SK-N-SH (cell line): ENCODE measurements at regions not wholly inside any gene's neighbourhood (a gene's known extent, or its start where the extent isn't known, plus 50 kb on each side); places are given as distances from the start of the nearest gene placed in this dataset.

Source experiments
- CTCF ChIA-PET: fragments of 300-600, 350-600 bp; formaldehyde crosslinking; extraction: SDS; loops from one replicate; lab custom pipeline; 2021; lab: Yijun Ruan, JAX
- POLR2A ChIA-PET: fragments of 350-600 bp; sonication (Branson Sonifier 250); formaldehyde crosslinking; extraction: SDS; loops from one replicate; lab custom pipeline; 2020; ENCODE audit warnings: antibody characterized with exemption, inconsistent platforms; lab: Yijun Ruan, JAX
- DNase-seq: peaks from one replicate; pipeline ENCODE4 v3.0.0; 2012
- H2AFZ ChIP-seq: fragments of 200-600 bp; sonication (generic); 2 replicates; pipeline ENCODE4 v1.8.1; 2016; ENCODE audit warnings: antibody characterized with exemption, mild to moderate bottlenecking, low read depth
- H3F3A ChIP-seq: fragments of 200-600 bp; sonication (generic); replicated peaks from 2 replicates; pipeline ENCODE3; 2016; ENCODE audit warnings: antibody characterized with exemption, mild to moderate bottlenecking; ENCODE audit not compliant: insufficient read depth
- H3K27ac ChIP-seq, 2 experiments: fragments of 200-500 bp in 1 of 2; fragments of 200-600 bp in 1 of 2; sonication (Bioruptor generic) in 1 of 2; sonication (generic), shearing (Covaris generic) in 1 of 2; 2 replicates each; pipeline versions ENCODE4 v1.5.1 to v1.6.1; 2014 to 2016; ENCODE audit warnings: low read depth in 2 of 2, inconsistent platforms in 1 of 2, low read length in 1 of 2, mild to moderate bottlenecking in 1 of 2, mixed read lengths in 1 of 2
- H3K27me3 ChIP-seq: fragments of 200-600 bp; sonication (generic), shearing (Covaris generic); 2 replicates; pipeline ENCODE4 v1.6.1; 2016; ENCODE audit warnings: mixed run types; ENCODE audit not compliant: insufficient read depth
- H3K36me3 ChIP-seq, 2 experiments: fragments of 200-500 bp in 1 of 2; fragments of 200-600 bp in 1 of 2; sonication (Bioruptor generic) in 1 of 2; sonication (generic) in 1 of 2; replicated peaks in 1 of 2; 2 replicates each; pipeline versions ENCODE3 to v1.5.1; 2014 to 2016; ENCODE audit warnings: low read length in 1 of 2, mild to moderate bottlenecking in 1 of 2; ENCODE audit not compliant: insufficient read depth in 2 of 2, control insufficient read depth in 1 of 2
- H3K4me1 ChIP-seq, 2 experiments: fragments of 200-500 bp in 1 of 2; fragments of 200-600 bp in 1 of 2; sonication (Bioruptor generic) in 1 of 2; sonication (generic), shearing (Covaris generic) in 1 of 2; 2 replicates each; pipeline versions ENCODE4 v1.5.1 to v1.6.1; 2014 to 2016; ENCODE audit warnings: low read depth in 1 of 2, low read length in 1 of 2, mixed run types in 1 of 2; ENCODE audit not compliant: insufficient read depth in 2 of 2, control insufficient read depth in 1 of 2
- H3K4me2 ChIP-seq: fragments of 200-600 bp; sonication (generic), shearing (Covaris generic); 2 replicates; pipeline ENCODE4 v1.6.1; 2017; ENCODE audit warnings: mixed run types
- H3K4me3 ChIP-seq, 2 experiments: fragments of 200-500 bp in 1 of 2; fragments of 200-600 bp in 1 of 2; sonication (Bioruptor generic) in 1 of 2; sonication (generic), shearing (Covaris generic) in 1 of 2; 2 replicates each; pipeline versions ENCODE4 v1.5.1 to v1.8.1; 2014 to 2016; ENCODE audit warnings: low read depth in 2 of 2, inconsistent platforms in 1 of 2, low read length in 1 of 2, mild to moderate bottlenecking in 1 of 2, mixed read lengths in 1 of 2, moderate library complexity in 1 of 2
- H3K79me2 ChIP-seq: fragments of 200-600 bp; sonication (generic); 2 replicates; pipeline ENCODE4 v1.8.1; 2017; ENCODE audit warnings: mild to moderate bottlenecking; ENCODE audit not compliant: insufficient read depth
- H3K9ac ChIP-seq: fragments of 200-600 bp; sonication (generic); 2 replicates; pipeline ENCODE4 v1.6.1; 2017; ENCODE audit warnings: mixed run types
- H3K9me2 ChIP-seq: fragments of 200-600 bp; sonication (generic); 2 replicates; pipeline ENCODE4 v1.6.1; 2017; ENCODE audit warnings: mixed run types
- H3K9me3 ChIP-seq: fragments of 200-600 bp; sonication (generic); 2 replicates; pipeline ENCODE4 v1.6.1; 2017; ENCODE audit warnings: mixed run types, mild to moderate bottlenecking, moderate library complexity
- H4K20me1 ChIP-seq: fragments of 200-600 bp; sonication (generic); 2 replicates; pipeline ENCODE4 v1.6.1; 2017; ENCODE audit warnings: mild to moderate bottlenecking, mixed run types; ENCODE audit not compliant: insufficient read depth
- CHD2 ChIP-seq: fragments of 150-350 bp; IDR thresholded peaks from 2 replicates; pipeline ENCODE4 v1.6.1; 2018; ENCODE audit warnings: low read length; ENCODE audit not compliant: partially characterized antibody
- ELF1 ChIP-seq: IDR thresholded peaks from 2 replicates; pipeline ENCODE4 v1.4.0; 2012
- EZH2phosphoT487 ChIP-seq: fragments of 200-600 bp; sonication (generic); IDR thresholded peaks from 2 replicates; pipeline ENCODE4 v1.6.1; 2017; ENCODE audit warnings: low read depth, mixed run types, mild to moderate bottlenecking, antibody characterized with exemption, moderate library complexity, borderline replicate concordance
- FOSL2 ChIP-seq: IDR thresholded peaks from 2 replicates; pipeline ENCODE4 v1.4.0; 2012; ENCODE audit warnings: low read depth, mild to moderate bottlenecking, moderate library complexity, borderline replicate concordance
- GATA2 ChIP-seq: sonication (generic); formaldehyde crosslinking; IDR thresholded peaks from 2 replicates; pipeline ENCODE4 v1.5.0; 2020; ENCODE audit warnings: mild to moderate bottlenecking, missing genetic modification reagents
- JUND ChIP-seq: IDR thresholded peaks from 2 replicates; pipeline ENCODE4 v1.4.0; 2012
- MEF2A ChIP-seq: IDR thresholded peaks from 2 replicates; pipeline ENCODE4 v1.4.0; 2012; ENCODE audit warnings: low read depth, borderline replicate concordance
- NFIC ChIP-seq: IDR thresholded peaks from 2 replicates; pipeline ENCODE4 v1.4.0; 2012; ENCODE audit warnings: borderline replicate concordance
- PBX3 ChIP-seq: IDR thresholded peaks from 2 replicates; pipeline ENCODE4; 2012
- RAD21 ChIP-seq: IDR thresholded peaks from 2 replicates; pipeline ENCODE4 v1.6.1; 2012; ENCODE audit warnings: mild to moderate bottlenecking, low read length
- SIN3A ChIP-seq: IDR thresholded peaks from 2 replicates; pipeline ENCODE4 v1.6.1; 2012; ENCODE audit warnings: low read depth, mild to moderate bottlenecking, low read length, moderate library complexity, borderline replicate concordance
- SMC3 ChIP-seq: IDR thresholded peaks from 2 replicates; pipeline ENCODE4 v1.6.1; 2012; ENCODE audit warnings: low read depth, low read length, improper control_type of control experiment
- TCF12 ChIP-seq: IDR thresholded peaks from 2 replicates; pipeline ENCODE4 v1.4.0; 2012
- TEAD4 ChIP-seq: IDR thresholded peaks from 2 replicates; pipeline ENCODE4 v1.4.0; 2012; ENCODE audit warnings: mild to moderate bottlenecking, borderline replicate concordance; ENCODE audit not compliant: insufficient read depth
- WGBS: methylation state at CpG from one replicate; pipeline ENCODE4 v1.1.6; 2017; ENCODE audit warnings: low lambda C conversion rate; 5-methylcytosine and 5-hydroxymethylcytosine counted together
- TF ChIP-seq, protein P1 (sequence below): IDR thresholded peaks from 2 replicates; pipeline ENCODE4 v1.6.1; 2012; ENCODE audit warnings: mild to moderate bottlenecking, low read depth, low read length, moderate library complexity
- TF ChIP-seq, protein P2 (sequence below): fragments of 150-350 bp; IDR thresholded peaks from 2 replicates; pipeline ENCODE4 v1.6.1; 2017; ENCODE audit warnings: antibody characterized with exemption, low read length, low read depth, borderline replicate concordance
- TF ChIP-seq, protein P3 (sequence below): IDR thresholded peaks from 2 replicates; pipeline ENCODE4 v1.4.0; 2012; ENCODE audit warnings: low read depth
- TF ChIP-seq, protein P4 (sequence below): IDR thresholded peaks from 2 replicates; pipeline ENCODE4 v1.4.0; 2012; ENCODE audit warnings: low read depth, borderline replicate concordance

DNA sequence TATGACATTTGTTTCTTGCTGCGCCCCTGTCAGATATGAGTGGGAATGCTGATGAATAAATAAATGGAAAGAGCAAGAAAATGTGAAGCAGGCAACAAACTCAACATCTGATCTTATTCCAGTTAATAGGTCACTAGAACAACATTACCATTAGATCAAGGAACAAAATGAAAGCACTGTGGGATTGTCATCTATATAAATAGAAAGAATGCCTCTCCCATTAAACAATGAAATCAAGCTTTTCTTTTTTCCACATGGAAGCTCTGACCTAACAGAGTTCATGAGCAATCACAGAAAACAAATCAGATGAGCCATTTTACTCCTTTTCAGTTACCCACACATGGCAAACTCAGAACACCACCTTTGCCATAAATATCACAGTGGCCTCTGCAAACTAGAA, 354.8 kb downstream of the SUCLA2 start:
- no peak overlapping the region for H3K4me3 ChIP-seq
- H3K4me2 ChIP-seq, result no peak overlapping the region
- H3K4me1 ChIP-seq, result peaks cover 0 to 2% of the 10 kb centered on the region in 2 experiments; a peak in 3 of 4 replicates
- H3K27me3 ChIP-seq, result no peaks in the 10 kb centered on the region
- no peaks in the 10 kb centered on the region for H3K79me2 ChIP-seq
- H3K9ac ChIP-seq, result no peak overlapping the region
- H4K20me1 ChIP-seq, result no peaks in the 10 kb centered on the region
- WGBS, result 43% methylated on average over 1 of the region's 1 CpG
- CTCF ChIA-PET, result interaction anchor here (1.0 kb wide), 1 partner anchor 10 kb away, joined by 4 read pairs; no protein-coding TSS in a partner anchor
- TF ChIP-seq SMC3 (no peak), FOSL2 (no peak), TEAD4 (no peak), TCF12 (no peak), EZH2phosphoT487 (no peak), GATA2 (CRISPR knock-in tag) (no peak), NFIC (no peak), MEF2A (no peak), JUND (no peak)
- TF ChIP-seq, protein P1, sequence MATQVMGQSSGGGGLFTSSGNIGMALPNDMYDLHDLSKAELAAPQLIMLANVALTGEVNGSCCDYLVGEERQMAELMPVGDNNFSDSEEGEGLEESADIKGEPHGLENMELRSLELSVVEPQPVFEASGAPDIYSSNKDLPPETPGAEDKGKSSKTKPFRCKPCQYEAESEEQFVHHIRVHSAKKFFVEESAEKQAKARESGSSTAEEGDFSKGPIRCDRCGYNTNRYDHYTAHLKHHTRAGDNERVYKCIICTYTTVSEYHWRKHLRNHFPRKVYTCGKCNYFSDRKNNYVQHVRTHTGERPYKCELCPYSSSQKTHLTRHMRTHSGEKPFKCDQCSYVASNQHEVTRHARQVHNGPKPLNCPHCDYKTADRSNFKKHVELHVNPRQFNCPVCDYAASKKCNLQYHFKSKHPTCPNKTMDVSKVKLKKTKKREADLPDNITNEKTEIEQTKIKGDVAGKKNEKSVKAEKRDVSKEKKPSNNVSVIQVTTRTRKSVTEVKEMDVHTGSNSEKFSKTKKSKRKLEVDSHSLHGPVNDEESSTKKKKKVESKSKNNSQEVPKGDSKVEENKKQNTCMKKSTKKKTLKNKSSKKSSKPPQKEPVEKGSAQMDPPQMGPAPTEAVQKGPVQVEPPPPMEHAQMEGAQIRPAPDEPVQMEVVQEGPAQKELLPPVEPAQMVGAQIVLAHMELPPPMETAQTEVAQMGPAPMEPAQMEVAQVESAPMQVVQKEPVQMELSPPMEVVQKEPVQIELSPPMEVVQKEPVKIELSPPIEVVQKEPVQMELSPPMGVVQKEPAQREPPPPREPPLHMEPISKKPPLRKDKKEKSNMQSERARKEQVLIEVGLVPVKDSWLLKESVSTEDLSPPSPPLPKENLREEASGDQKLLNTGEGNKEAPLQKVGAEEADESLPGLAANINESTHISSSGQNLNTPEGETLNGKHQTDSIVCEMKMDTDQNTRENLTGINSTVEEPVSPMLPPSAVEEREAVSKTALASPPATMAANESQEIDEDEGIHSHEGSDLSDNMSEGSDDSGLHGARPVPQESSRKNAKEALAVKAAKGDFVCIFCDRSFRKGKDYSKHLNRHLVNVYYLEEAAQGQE, result no peak
- TF ChIP-seq, protein P2, sequence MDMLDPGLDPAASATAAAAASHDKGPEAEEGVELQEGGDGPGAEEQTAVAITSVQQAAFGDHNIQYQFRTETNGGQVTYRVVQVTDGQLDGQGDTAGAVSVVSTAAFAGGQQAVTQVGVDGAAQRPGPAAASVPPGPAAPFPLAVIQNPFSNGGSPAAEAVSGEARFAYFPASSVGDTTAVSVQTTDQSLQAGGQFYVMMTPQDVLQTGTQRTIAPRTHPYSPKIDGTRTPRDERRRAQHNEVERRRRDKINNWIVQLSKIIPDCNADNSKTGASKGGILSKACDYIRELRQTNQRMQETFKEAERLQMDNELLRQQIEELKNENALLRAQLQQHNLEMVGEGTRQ, result no peak
- TF ChIP-seq, protein P3, sequence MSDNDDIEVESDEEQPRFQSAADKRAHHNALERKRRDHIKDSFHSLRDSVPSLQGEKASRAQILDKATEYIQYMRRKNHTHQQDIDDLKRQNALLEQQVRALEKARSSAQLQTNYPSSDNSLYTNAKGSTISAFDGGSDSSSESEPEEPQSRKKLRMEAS, result no peak
- H3K9me2 ChIP-seq, result no peaks in the 10 kb centered on the region
- no peak overlapping the region for H2AFZ ChIP-seq
- H3F3A ChIP-seq, result no peaks in the 10 kb centered on the region
- H3K27ac ChIP-seq, result peak overlapping the region in 1 of 2 experiments; percentile 50; a peak in 1 of 4 replicates
- H3K9me3 ChIP-seq, result no peaks in the 10 kb centered on the region
- DNase-seq, result no peak
- POLR2A ChIA-PET, result no interaction called here
- no peaks in the 10 kb centered on the region for H3K36me3 ChIP-seq

DNA sequence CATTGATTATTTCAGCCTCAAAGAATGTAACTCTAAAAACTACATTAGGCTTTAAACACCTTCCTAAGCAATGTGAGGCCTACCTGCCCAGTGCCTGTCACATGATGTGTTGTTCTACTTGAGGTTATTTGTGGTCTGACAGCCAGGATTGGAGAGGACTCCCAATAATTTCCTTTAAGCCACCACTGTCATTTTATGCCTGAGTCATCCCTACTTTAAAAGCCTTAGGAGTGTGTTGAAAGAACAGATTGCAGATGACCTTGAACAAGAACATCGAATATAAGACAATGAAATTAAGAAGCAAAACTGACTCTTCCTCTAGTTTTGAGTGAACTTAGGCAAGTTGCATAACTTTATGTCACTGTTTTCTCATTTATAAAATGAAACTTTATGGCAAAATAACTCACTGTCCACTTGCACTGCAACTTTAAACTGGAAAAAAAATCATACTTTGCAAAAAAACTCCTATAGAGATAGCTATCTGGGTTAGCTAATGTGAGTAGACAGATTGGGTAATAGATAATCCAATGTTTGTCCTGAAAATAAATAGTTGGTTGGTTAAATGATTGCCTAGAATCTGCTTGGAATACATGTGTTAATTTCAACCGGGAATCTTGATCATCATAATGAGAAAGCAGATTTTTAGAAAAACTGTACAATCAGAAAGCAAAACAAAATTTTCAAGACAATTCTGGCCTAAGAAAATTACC, 361.2 kb downstream of the SUCLA2 start:
- no peak overlapping the region for H3K9ac ChIP-seq
- no peaks in the 10 kb centered on the region for H3K9me2 ChIP-seq
- H3K4me3 ChIP-seq, result no peak overlapping the region
- no peaks in the 10 kb centered on the region for H3K79me2 ChIP-seq
- H3K4me2 ChIP-seq, result no peak overlapping the region
- H3K36me3 ChIP-seq, result peaks cover 0 to 2% of the 10 kb centered on the region in 2 experiments
- H2AFZ ChIP-seq, result no peak overlapping the region
- no peak overlapping the region for H3K27ac ChIP-seq
- no peaks in the 10 kb centered on the region for H4K20me1 ChIP-seq
- no peaks in the 10 kb centered on the region for H3F3A ChIP-seq
- H3K9me3 ChIP-seq, result 0 out of 2 replicates have a peak, but pooled peaks cover 7% of the 10 kb centered on the region
- 67% methylated on average over 2 of the region's 2 CpGs for WGBS
- H3K4me1 ChIP-seq, result no peaks in the 10 kb centered on the region
- DNase-seq, result no peak
- no peaks in the 10 kb centered on the region for H3K27me3 ChIP-seq
- CTCF ChIA-PET, result no interaction called here
- POLR2A ChIA-PET, result no interaction called here
- no peak for TF ChIP-seq RAD21
- TF ChIP-seq ELF1, result no peak
- TF ChIP-seq, protein P4, sequence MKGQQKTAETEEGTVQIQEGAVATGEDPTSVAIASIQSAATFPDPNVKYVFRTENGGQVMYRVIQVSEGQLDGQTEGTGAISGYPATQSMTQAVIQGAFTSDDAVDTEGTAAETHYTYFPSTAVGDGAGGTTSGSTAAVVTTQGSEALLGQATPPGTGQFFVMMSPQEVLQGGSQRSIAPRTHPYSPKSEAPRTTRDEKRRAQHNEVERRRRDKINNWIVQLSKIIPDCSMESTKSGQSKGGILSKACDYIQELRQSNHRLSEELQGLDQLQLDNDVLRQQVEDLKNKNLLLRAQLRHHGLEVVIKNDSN, result no peak
- TF ChIP-seq SIN3A, result no peak
- TF ChIP-seq CHD2, result no peak
- TF ChIP-seq JUND, result no peak
- TF ChIP-seq PBX3, result no peak
